ENCODE measurements at regions not wholly inside any gene's neighbourhood (a gene's known extent, or its start where the extent isn't known, plus 50 kb on each side); places are given as distances from the start of the nearest gene placed in this dataset.

- TF ChIP-seq CHD7 (IDR thresholded peaks at IDR 0.05; ENCODE audit: low read depth, low read length) (no peak), TFAM (CRISPR knock-in tag; conservative IDR thresholded peaks at IDR 0.05) (no peak), NFXL1 (CRISPR knock-in tag; IDR thresholded peaks at IDR 0.05) (no peak)
Observed at GRCh38 chr17:51516924-51517323, 256.6 kb downstream of the UTP18 start (continued).
